ENCODE measurements at regions not wholly inside any gene's neighbourhood (a gene's known extent, or its start where the extent isn't known, plus 50 kb on each side); places are given as distances from the start of the nearest gene placed in this dataset.

DNA sequence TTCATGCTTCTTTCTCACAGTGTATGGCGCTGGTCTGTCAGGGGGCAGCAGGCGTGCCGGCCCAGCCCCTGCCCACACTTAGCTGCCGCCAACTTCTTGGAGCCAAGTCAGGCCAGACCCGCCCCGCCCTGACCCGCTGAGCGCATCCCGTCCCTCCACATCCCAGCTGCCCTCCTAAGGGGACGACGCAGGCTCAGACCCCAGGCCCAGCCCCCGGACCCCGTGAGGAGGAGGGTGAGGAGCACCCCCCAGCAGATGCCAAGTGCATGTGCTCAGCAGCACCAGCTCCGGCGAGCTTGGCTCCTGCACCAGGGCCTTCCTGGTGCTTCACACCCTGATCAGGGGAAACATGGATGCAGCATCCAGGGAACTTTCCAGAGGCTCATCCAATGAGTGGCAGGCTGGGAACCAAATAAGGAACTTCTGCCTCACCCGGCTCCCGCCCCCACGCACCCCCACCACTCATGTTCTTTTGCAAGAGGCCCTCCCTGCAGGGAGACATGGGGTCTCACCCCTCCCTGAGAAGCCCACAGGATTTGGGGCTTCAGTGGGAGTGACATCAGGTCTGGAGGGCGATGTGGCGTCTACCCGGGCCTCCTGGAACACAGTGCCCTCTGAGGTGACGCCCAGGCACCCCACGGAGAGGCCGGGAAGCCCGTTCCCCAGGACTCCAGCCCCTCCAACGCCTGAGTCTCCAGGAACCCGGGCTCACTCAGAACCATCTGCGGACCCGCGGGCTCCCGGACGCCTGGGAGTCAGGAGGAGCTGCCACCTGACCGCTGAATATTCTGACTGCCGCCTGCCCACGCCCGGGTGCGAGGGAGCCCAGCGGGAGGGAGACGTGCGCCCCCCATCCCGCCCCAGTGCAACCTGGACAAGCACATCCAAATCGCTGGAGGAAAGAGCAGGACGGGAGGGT, 70.0 kb upstream of the GALNT9 start:
- DNase-seq, result no peak
- ATAC-seq, result no peak
- intact Hi-C loops (cut with DNase I), result loop anchor here in 1 of 2 donors (10.0 kb wide), 1 partner anchor 245 kb away; no protein-coding TSS in a partner anchor

DNA sequence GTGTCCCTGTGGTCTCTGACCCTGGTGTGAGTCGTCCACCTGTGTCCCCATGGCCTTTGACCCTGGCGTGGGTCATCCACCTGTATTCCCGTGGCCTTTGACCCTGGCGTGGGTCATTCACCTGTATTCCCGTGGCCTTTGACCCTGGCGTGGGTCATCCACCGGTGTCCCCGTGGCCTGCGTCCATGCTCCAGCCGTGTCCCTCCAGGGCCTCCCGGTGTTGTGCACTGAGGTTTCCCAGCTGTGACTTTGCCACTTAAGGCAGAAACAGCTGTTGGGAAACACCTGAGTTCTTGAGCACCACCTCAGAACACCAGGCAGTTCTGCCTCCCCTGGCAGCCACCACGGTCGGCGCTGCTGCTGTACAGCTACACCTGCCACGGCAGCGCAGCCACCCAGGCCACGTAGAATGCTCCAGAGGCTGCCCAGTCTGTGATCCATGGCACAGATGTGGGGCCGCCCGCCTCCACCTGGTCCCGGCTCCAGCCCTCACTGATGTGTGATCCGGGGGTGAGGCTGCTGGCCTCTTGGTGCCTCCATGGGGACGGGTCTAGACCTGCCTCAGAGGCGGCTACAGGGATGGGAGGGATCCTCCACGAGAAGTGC, 69.1 kb upstream of the GALNT9 start:
- no peak for ATAC-seq
- no peak for DNase-seq
- intact Hi-C loops (cut with DNase I), result no loop called here

DNA sequence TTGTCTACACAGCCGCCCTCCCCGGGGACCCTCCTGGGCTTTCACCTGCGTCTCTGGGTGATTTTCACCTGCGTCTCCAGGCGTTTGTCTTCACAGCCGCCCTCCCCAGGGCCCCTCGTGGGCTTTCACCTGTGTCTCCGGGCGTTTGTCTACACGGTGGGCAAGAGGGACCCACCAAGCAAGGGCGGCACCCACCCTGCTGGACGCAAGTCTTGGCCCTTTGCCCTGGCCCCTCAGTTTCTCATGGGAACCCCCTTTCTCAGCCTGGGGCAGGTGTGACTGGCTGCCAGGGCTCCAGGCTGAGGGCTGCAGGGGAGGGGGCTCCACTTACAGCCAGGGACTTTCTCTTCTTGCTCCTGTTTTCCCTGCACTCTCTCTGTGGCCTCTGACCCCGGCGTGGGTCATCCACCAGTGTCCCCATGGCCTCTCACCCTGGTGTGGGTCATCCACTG, 68.6 kb upstream of the GALNT9 start:
- DNase-seq (no peak), ATAC-seq (no peak)
- intact Hi-C loops (cut with DNase I), result no loop called here

DNA sequence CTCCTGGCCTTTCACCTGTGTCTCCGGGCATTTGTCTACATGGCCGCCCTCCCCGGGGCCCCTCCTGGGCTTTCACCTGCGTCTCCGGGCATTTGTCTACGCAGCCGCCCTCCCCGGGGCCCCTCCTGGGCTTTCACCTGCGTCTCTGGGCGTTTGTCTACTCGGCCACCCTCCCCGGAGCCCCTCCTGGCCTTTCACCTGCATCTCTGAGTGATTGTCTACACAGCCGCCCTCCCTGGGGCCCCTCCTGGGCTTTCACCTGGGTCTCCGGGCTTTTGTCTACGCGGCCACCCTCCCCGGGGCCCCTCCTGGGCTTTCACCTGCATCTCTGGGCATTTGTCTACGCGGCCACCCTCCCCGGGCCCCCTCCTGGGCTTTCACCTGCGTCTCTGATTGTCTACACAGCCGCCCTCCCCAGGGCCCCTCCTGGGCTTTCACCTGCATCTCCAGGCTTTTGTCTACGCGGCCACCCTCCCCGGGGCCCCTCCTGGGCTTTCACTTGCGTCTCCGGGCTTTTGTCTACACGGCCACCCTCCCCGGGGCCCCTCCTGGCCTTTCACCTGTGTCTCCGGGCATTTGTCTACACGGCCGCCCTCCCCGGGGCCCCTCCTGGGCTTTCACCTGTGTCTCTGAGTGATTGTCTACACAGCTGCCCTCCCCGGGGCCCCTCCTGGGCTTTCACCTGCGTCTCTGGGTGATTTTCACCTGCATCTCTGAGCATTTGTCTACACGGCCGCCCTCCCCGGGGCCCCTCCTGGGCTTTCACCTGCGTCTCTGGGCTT, 68.0 kb upstream of the GALNT9 start:
- intact Hi-C loops (cut with DNase I), result no loop called here
- ATAC-seq (no peak), DNase-seq (no peak)

DNA sequence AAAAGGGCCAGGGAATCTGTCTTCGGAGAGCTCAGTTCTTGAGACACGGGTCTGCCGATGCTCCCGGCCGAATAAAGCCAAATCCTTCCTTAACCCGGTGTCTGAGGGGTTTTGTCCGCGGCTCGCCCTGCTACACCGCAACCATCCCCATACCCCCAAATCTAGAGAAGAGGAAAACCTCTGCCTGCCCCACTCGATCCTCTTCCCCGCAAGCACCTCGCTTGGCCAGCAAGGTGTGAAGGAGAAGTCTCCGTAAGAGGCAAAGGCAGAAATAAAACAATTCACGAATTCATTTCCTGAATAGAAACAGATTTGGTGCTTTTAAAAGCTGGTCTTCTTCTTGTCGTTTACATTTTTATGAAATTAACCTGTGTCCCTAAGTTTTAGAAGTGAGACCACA, 67.3 kb upstream of the GALNT9 start:
- ATAC-seq (no peak), DNase-seq (no peak)
- intact Hi-C loops (cut with DNase I), result no loop called here

DNA sequence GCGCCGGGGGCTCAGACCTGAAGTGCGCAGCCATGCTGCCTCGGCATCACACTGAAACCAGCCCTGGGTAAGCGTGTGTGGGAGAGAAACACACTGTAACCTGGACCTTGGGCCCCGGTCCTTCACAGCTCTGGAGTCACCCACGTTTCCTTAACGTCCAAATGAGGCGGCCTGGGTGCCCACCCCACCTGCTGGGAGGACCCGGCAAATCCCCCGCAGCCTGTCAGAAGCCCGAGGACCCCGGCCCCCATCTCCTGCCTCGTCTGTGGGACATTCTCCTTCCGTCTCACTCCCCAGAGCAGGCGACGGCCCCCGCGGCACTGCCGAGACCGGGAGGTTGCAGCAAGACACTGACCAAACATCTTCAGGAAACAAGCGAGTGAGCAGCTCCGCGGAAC, 66.5 kb upstream of the GALNT9 start:
- no peak for ATAC-seq
- intact Hi-C loops (cut with DNase I), result no loop called here
- DNase-seq, result no peak

DNA sequence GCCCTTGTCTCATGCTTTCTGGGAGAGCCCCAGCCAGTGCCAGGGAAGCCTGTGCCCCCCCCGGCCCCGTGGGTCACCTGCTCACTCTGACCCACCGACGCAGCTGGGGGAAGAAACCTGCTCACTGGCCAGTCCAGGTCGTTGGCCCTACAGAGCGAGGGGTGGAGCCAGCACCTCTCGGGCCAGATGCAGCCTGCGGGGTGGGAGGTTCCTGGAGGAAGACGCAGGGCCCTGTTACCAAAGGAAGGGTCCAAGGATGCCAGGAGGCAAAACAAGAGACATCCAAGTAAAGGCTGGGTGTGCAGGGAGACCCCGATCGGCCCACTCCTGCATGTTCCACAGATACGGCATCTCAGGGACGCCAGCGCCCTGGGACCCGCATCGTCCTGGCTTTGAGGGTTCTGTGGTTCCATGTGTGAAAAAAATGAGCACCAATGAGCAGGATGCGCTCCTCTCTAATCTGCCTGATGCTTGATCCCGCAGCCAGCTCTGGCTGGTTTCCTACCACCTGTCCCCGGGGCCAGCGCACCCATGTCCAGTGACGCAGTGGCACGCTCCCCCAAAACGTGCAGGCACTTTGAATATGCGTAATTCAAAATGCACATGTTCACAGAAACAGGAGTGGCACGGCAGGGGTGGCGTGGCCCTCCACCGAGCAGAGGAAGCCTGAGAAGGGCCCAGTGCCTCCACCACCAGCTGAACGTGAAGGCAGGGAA, 66.0 kb upstream of the GALNT9 start:
- DNase-seq (no peak), ATAC-seq (no peak)
- intact Hi-C loops (cut with DNase I), result no loop called here

DNA sequence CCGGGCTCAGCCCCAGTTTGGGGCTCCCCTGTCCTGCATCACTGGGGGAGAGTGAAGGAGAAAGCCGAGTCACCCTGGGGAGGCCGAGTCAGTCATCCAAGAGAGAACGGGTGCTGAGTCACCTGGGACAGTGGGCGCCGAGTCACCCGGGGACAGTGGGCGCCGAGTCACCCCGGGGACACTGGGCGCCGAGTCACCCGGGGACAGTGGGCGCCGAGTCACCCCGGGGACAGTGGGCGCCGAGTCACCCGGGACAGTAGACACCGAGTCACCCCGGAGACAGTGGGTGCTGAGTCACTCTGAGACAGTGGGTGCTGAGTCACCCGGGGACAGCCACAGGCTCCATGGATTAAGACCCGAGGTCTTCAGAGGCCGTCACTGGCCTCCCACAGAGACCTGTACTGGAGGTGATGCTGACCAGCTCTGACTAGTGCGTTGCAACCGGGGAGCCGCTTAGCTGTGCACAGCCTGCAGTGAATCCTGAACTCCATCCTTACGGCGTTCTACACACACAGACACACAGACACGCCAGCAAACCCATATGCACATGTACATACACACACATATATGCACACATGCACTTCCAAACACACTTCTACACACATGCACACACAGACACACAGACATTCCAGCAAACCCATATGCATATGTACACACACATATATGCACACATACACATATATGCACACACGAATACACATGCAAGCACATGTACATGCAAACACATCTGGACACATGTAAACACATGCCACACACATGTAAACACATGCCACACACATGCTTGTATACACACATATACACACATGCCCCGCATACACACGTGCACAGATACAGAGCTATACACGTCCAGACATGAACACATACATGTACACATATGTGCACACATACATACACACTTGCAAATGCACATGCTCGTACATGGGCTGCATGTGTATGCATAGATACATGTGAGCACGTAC, 64.9 kb upstream of the GALNT9 start:
- DNase-seq (no peak), ATAC-seq (no peak)
- intact Hi-C loops (cut with DNase I), result no loop called here

DNA sequence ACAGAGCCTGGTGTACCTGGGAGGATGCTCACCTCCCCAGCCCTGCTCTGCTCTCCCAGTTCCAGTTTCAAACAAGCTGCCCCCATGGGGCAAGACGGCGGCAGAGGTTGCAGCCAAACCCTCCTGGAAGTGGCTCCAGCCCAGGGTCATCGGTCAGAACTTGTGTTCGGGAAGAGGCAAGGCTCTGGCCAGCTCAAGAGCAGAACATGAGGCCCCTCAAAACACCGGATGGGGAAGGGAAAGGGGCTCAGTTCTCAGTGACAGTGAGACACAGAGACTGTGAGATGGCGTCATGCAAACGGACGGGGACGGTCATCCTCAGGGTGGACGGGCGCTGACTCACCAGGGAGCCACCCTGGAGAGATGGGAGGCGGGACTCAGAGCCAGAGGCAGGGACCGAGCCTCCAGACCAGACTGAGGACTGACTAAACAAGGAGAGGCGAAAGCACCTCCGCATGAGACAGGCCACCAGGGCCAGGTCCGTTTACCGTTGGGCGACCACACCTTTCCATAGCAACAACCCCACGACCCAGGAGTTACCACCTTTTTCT, 63.9 kb upstream of the GALNT9 start:
- intact Hi-C loops (cut with DNase I), result no loop called here
- DNase-seq, result no peak

DNA sequence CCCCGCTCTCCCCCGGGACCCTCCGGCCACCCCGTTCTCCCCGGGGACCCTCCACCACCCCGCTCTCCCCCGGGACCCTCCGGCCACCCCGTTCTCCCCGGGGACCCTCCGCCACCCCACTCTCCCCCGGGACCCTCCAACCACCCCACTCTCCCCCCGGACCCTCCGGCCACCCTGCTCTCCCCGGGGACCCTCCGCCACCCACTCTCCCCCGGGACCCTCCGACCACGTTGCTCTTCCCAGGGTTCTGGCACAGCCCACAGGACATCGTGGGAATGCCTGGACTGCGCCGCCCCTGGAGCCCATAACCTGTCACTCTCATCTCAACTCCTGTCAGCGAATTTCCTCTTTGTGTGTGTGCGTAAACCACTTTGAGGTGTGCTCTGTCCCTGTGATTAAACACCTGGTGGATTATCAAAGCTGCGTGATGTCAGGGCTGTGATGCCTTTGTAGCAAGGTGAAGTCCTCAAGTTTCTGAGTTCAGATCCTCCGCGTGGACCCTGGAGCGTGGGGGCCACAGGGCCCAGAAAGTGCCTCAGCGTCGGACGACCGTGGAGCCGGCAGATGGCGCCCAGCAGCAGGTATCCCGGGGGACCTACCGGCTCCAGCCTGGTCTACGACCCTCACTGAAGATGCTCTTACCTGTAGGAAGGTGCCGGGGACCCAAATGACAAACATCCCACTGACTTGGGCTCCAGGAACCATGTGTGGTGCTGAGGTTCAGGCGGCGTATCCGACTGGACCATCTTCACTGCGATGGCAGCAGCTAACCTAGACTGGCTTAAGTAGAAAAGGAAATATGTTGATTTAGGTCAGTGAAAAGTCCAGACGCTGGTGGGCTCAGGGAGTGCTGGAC, 63.2 kb upstream of the GALNT9 start:
- ATAC-seq, result no peak
- intact Hi-C loops (cut with DNase I), result no loop called here
- DNase-seq, result no peak

More for the DNA sequence above, 63.9 kb upstream of the GALNT9 start:
- ATAC-seq, result no peak

DNA sequence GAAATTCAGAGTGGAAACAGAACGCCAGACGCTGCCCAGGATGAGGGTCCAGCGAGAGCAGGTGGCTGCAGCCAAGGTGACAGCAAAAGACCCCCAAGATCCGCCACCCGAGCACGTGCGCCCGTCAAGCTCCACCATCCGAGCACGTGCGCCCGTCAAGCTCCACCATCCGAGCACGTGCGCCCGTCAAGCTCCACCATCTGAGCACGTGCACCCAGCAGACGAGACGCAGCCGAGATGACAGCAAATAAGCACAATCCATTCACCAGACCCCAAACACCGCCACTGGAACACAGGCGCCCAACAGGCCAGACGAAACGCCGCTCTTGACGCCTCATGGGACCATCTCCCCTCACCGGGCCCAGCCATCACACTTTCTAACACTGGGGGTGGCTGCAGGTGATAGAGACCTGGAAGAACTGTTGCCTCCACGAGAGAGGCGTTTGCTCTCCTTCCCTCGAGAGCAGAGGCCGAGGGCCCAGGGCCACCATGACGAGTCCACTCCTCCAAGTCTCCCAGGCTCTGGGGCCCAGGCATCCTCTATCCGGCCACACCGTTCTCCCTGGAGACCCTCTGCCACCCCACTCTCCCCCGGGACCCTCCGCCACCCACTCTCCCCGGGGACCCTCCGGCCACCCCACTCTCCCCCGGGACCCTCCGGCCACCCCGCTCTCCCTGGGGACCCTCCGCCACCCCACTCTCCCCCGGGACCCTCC, 62.1 kb upstream of the GALNT9 start:
- ATAC-seq (no peak), DNase-seq (no peak)
- intact Hi-C loops (cut with DNase I), result no loop called here

DNA sequence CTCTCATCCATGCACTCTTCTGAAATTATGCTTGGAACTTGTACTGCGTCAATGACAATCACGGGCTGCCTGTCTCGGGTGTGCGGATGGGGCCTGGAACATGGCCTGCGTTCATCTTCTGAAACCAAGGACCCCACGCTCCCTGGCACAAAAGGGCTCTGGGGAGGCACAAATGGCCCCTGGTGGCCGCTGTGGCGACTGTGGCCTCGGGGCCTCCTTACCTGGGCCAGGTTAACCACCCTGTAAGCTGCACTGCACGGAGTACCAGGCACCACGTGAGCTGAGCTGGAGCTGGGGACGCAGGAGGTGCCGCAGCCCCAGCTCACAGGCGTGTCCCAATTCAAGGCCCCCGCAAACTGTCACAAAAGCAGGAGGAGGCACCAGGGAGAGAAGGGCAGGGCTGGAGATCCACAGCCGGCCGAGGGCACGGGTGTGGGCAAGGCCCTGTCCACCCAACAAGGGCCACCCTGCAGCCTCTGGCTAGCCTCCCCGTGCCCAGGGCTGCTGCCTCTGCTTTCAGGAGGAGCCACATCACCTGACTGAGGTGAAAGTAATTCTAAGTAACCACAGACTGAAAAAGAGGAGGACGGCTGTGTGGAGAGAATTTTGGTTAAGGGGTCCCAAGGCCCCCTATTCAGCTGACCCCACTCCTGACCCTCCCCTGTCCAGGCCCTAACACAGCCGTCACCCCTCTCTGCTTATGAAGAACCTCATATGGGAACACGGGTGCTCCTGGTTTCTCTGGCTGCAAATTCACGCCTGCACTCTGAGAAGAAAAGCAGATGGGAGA, 61.1 kb upstream of the GALNT9 start:
- intact Hi-C loops (cut with DNase I), result no loop called here
- no peak for DNase-seq
- ATAC-seq, result no peak

DNA sequence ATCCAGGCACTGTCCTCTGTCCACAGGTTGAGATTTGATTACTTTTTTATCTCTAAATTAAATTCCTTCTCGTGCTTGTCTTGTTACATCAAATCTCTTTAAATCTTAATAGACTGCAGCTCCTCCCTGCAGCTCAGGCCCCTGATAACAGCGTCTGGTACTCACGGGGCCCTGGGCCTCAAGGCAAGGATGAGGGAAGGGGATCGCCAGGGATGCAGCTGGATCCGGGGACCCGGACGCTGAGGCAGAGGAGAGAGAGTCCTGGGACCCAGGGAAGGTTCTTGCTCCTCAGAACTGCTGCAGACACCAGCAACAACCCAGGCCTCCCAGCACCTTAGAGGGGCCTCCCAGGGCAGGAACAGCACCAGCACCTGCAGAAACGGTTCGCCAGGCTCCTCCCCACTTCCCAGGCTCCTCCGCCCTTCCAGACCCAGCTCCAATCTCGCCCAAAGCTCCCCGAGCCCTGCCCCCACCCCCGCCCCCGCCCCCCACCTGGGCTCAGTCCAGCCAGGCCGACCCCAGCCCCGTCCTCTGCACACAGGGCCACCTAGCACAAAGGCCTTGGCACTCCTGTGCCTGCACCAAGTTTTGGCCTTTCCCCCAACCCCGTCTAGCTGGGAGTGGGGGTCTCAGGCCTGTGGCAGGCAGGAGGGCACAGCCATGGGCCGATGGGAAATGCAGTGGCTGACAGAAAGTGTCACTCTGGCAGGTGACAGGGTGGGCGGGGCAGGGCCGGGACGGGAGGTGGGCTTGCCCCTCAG, 60.3 kb upstream of the GALNT9 start:
- intact Hi-C loops (cut with DNase I), result no loop called here
- ATAC-seq (no peak), DNase-seq (no peak)

DNA sequence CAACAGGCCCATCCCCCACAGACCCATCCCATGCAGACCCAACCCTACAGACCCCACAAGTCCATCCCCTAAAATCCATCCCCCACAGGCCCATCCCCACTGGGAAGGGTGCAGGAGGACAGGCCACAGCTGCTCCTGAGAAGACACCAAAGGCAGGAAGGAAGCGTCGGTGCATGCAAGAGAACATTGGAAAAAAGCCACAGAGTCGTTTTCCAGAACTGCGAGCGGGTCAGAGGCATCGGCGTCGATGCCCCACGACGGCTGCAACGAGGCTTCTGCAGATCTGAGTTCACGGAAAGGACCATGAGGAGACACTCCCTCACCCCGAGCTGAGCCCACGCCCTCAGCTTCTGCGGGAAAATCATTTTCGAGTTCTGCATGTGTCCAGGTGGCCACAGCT, 59.6 kb upstream of the GALNT9 start:
- ATAC-seq (no peak), DNase-seq (no peak)
- intact Hi-C loops (cut with DNase I), result no loop called here
